CD14-positive monocyte (primary cell): ENCODE measurements at regions not wholly inside any gene's neighbourhood (a gene's known extent, or its start where the extent isn't known, plus 50 kb on each side); places are given as distances from the start of the nearest gene placed in this dataset.

ENCODE experiments used
- DNase-seq, 3 donors: peaks; one replicate each; pipeline ENCODE4 v3.0.0-alpha.2; 2011 to 2022
- H2AFZ ChIP-seq: 2 replicates; pipeline ENCODE4 v1.6.0; 2012; ENCODE audit warnings: mild to moderate bottlenecking, low read depth, low read length, inconsistent platforms; ENCODE audit not compliant: insufficient read depth, poor library complexity, severe bottlenecking
- H3K27ac ChIP-seq, 2 donors: 1 replicate in 1 of 2; 2 replicates in 1 of 2; pipeline ENCODE4 v1.5.1; 2012 to 2013; ENCODE audit warnings: low read length in 2 of 2, control low read depth in 1 of 2, inconsistent platforms in 1 of 2, low read depth in 1 of 2, mild to moderate bottlenecking in 1 of 2
- H3K27me3 ChIP-seq, 2 donors: one replicate each; pipeline versions ENCODE4 v1.6.0 to v1.6.1; 2011 to 2013; ENCODE audit warnings: low read length in 2 of 2; ENCODE audit not compliant: control insufficient read depth in 2 of 2, insufficient read depth in 2 of 2
- H3K36me3 ChIP-seq, 2 donors: replicated peaks in 1 of 2; 1 replicate in 1 of 2; 2 replicates in 1 of 2; pipeline versions ENCODE4 v1.5.1 to v1.6.1; 2012 to 2013; ENCODE audit warnings: low read length in 2 of 2, control low read depth in 1 of 2, inconsistent platforms in 1 of 2, mild to moderate bottlenecking in 1 of 2; ENCODE audit not compliant: insufficient read depth in 2 of 2, control insufficient read depth in 1 of 2
- H3K4me1 ChIP-seq, 2 donors: 1 replicate in 1 of 2; 2 replicates in 1 of 2; pipeline versions ENCODE4 v1.5.1 to v1.6.1; 2012 to 2013; ENCODE audit warnings: low read length in 2 of 2, control low read depth in 1 of 2, inconsistent platforms in 1 of 2, mild to moderate bottlenecking in 1 of 2, moderate library complexity in 1 of 2; ENCODE audit not compliant: insufficient read depth in 2 of 2, control insufficient read depth in 1 of 2
- H3K4me2 ChIP-seq: replicated peaks from 2 replicates; pipeline ENCODE3; 2012; ENCODE audit warnings: low read length, moderate library complexity, mild to moderate bottlenecking; ENCODE audit not compliant: poor library complexity, severe bottlenecking; ENCODE audit errors: extremely low read depth
- H3K4me3 ChIP-seq, 3 experiments: fragments of 200-600 bp in 1 of 3; sonication (generic) in 1 of 3; replicated peaks in 1 of 3; 1 replicate in 2 of 3; 2 replicates in 1 of 3; pipeline ENCODE4 v1.5.1; 2011 to 2013; ENCODE audit warnings: low read length in 3 of 3, mild to moderate bottlenecking in 3 of 3, control low read depth in 2 of 3, low read depth in 2 of 3, inconsistent platforms in 1 of 3, moderate library complexity in 1 of 3
- H3K79me2 ChIP-seq: 2 replicates; pipeline ENCODE4 v1.6.0; 2012; ENCODE audit warnings: mild to moderate bottlenecking, control low read depth, inconsistent platforms, low read length, moderate library complexity; ENCODE audit not compliant: insufficient read depth
- H3K9ac ChIP-seq: 2 replicates; pipeline ENCODE4 v1.6.0; 2017; ENCODE audit warnings: low read length, mild to moderate bottlenecking; ENCODE audit not compliant: insufficient read depth, poor library complexity, severe bottlenecking
- H3K9me3 ChIP-seq, 2 donors: replicated peaks in 1 of 2; 1 replicate in 1 of 2; 2 replicates in 1 of 2; pipeline versions ENCODE4 v1.5.1 to v1.6.1; 2012 to 2013; ENCODE audit warnings: low read length in 2 of 2, control low read depth in 1 of 2; ENCODE audit not compliant: control insufficient read depth in 1 of 2, insufficient read depth in 1 of 2
- H4K20me1 ChIP-seq: 2 replicates; pipeline ENCODE4 v1.6.0; 2012; ENCODE audit warnings: mild to moderate bottlenecking, low read length, control low read depth, moderate library complexity; ENCODE audit not compliant: insufficient read depth
- H3K27ac Mint-ChIP-seq, 7 donors: one replicate each; pipeline ENCODE4 v1.8.0; 2020; ENCODE audit warnings: mild to moderate bottlenecking in 7 of 7, mixed read lengths in 7 of 7, moderate library complexity in 6 of 7, inconsistent platforms in 2 of 7
- H3K27me3 Mint-ChIP-seq, 3 donors: one replicate each; pipeline ENCODE4 v1.8.0; 2021 to 2022; ENCODE audit warnings: low read depth in 3 of 3, mild to moderate bottlenecking in 3 of 3, mixed read lengths in 3 of 3, moderate library complexity in 3 of 3, inconsistent platforms in 1 of 3
- H3K36me3 Mint-ChIP-seq, 2 donors: one replicate each; pipeline ENCODE4 v1.8.0; 2020; ENCODE audit warnings: mixed read lengths in 2 of 2, inconsistent platforms in 1 of 2, mild to moderate bottlenecking in 1 of 2
- H3K4me1 Mint-ChIP-seq: one replicate; pipeline ENCODE4 v1.8.0; 2020; ENCODE audit warnings: mild to moderate bottlenecking, mixed read lengths
- H3K4me3 Mint-ChIP-seq, 2 donors: one replicate each; pipeline ENCODE4 v1.8.0; 2020; ENCODE audit warnings: mild to moderate bottlenecking in 2 of 2, mixed read lengths in 2 of 2, moderate library complexity in 1 of 2
- H3K9me3 Mint-ChIP-seq, 7 donors: one replicate each; pipeline ENCODE4 v1.8.0; 2020 to 2022; ENCODE audit warnings: mixed read lengths in 7 of 7, mild to moderate bottlenecking in 6 of 7, moderate library complexity in 6 of 7, inconsistent platforms in 2 of 7
- CTCF ChIP-seq: fragments of 200-600 bp; IDR thresholded peaks from one replicate; pipeline ENCODE4 v1.8.0; 2022; ENCODE audit warnings: antibody characterized with exemption, mild to moderate bottlenecking
- WGBS: methylation state at CpG from one replicate; pipeline ENCODE4 v1.1.5; 2013; ENCODE audit warnings: missing lambda C conversion rate; ENCODE audit not compliant: insufficient coverage; 5-methylcytosine and 5-hydroxymethylcytosine counted together
- intact Hi-C, 2 donors: fragments of 100-400 bp; cut with micrococcal nuclease; formaldehyde crosslinking; loops; one replicate each; pipeline versions ENCODE4 v1.15.0 to v1.15.1; 2023

- no peaks in the 10 kb centered on the region for H3K79me2 ChIP-seq
- no peak for TF ChIP-seq CTCF
- H3K27me3 ChIP-seq, result peaks cover 0 to 18% of the 10 kb centered on the region in 2 donors
- H2AFZ ChIP-seq, result no peak overlapping the region
- DNase-seq, result no peak
- no peaks in the 10 kb centered on the region for H3K36me3 ChIP-seq
- H3K4me1 ChIP-seq, result peaks cover 9% of the 10 kb centered on the region in 2 donors
- H3K4me3 Mint-ChIP-seq, result no peak overlapping the region
- H4K20me1 ChIP-seq, result no peaks in the 10 kb centered on the region
- H3K27me3 Mint-ChIP-seq, result peaks cover 8 to 42% (median 19%) of the 10 kb centered on the region in 3 donors
- intact Hi-C loops, result no loop called here
- no peak overlapping the region for H3K27ac ChIP-seq
- H3K36me3 Mint-ChIP-seq, result no peaks in the 10 kb centered on the region
- H3K27ac Mint-ChIP-seq, result no peak overlapping the region
- no peak overlapping the region for H3K4me3 ChIP-seq
- no peak overlapping the region for H3K4me2 ChIP-seq
- H3K9me3 ChIP-seq, result no peaks in the 10 kb centered on the region
- H3K4me1 Mint-ChIP-seq, result peaks cover 10% of the 10 kb centered on the region
- H3K9me3 Mint-ChIP-seq, result peaks cover 0 to 2% (median 0%) of the 10 kb centered on the region in 7 donors
- H3K9ac ChIP-seq, result no peak overlapping the region
- WGBS, result 63% methylated on average over 23 of the region's 31 CpGs
Observed at GRCh38 chr4:3702561-3703221, 63.5 kb upstream of the ADRA2C start.

- H3K9me3 Mint-ChIP-seq, result peaks cover under 1 to 9% (median 5%) of the 10 kb centered on the region in 7 donors
- intact Hi-C loops, result no loop called here
- no peak overlapping the region for H3K4me3 ChIP-seq
Observed at GRCh38 chr4:3701736-3702560, 64.2 kb upstream of the ADRA2C start.

More at GRCh38 chr4:3701736-3702560, 64.2 kb upstream of the ADRA2C start:
- Histone ChIP-seq H3K9me3 (peaks cover 3% of the 10 kb centered on the region in 2 donors), H3K4me2 (no peak overlapping the region), H3K27me3 (peaks cover 0 to 18% of the 10 kb centered on the region in 2 donors), H3K9ac (no peak overlapping the region), H2AFZ (no peak overlapping the region), H4K20me1 (no peaks in the 10 kb centered on the region), H3K79me2 (no peaks in the 10 kb centered on the region), H3K27ac (no peak overlapping the region), H3K36me3 (no peaks in the 10 kb centered on the region), H3K4me1 (peaks cover 1 to 2% of the 10 kb centered on the region in 2 donors)
- H3K27me3 Mint-ChIP-seq, result peaks cover 9 to 42% (median 19%) of the 10 kb centered on the region in 3 donors
- peaks cover 4% of the 10 kb centered on the region for H3K4me1 Mint-ChIP-seq
- H3K36me3 Mint-ChIP-seq, result no peaks in the 10 kb centered on the region
- 69% methylated on average over 19 of the region's 29 CpGs for WGBS
- no peak overlapping the region for H3K4me3 Mint-ChIP-seq
- no peak for TF ChIP-seq CTCF
- H3K27ac Mint-ChIP-seq, result no peak overlapping the region
- DNase-seq, result no peak
